Sciatic nerve (tissue), 2 donors: ENCODE measurements at regions not wholly inside any gene's neighbourhood (a gene's known extent, or its start where the extent isn't known, plus 50 kb on each side); places are given as distances from the start of the nearest gene placed in this dataset.
"Not testable (repeated sequence)": the region's sequence is repeated elsewhere in the genome, so short reads cannot be mapped to it uniquely, and the experiment has no call there.

Experiments
- ATAC-seq: fragments of 200-7000 bp; cut with Tn5 transposase; one replicate; pipeline ENCODE4 v1.9.1; 2020; ENCODE audit warnings: mild to moderate bottlenecking, moderate library complexity
- DNase-seq: peaks from one replicate; pipeline ENCODE4 v3.0.0-alpha.2; 2020; ENCODE audit warnings: low spot score
- intact Hi-C: fragments of 100-400 bp; cut with DNase I; formaldehyde crosslinking; loops from one replicate; pipeline ENCODE4 v1.14.2; 2022
- donor health status: DM: no; HTN: no; CAD: no.
- donor health status: DM: no; HTN: no; CAD: no.

DNA sequence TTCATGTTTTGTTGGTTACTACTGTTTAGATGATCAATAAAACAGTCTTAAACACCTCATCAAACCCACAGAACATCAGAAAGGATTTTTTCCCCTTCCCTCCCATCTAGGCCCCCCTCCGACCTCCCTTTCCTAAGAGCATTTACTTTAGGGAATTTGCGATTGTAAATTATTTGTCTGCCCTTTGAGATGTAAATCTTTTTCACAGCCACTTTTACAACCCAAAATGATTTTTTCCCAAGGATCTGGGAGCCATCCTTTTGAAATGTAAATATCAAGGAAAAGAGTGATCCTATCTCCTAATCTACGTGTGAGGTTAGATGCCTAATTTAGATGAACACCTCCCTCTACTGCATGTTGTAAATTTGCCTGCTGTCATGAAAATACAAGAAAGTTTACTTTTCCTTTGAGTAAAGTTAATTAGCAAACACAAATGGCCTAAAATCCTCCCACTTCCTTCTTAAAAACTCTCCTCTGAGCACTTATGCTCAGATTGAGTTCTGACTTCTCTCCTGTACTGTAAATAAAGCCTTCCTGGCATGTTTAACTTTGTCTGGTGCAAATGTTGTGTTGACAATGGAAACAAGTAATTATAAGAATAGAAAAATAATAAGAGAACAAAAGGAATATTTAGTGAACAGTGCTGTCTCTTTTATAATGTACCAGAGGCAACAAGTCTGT, 1646.9 kb upstream of the SPRY2 start:
- no peak for DNase-seq
- intact Hi-C loops: no loop called here
- ATAC-seq: no peak

DNA sequence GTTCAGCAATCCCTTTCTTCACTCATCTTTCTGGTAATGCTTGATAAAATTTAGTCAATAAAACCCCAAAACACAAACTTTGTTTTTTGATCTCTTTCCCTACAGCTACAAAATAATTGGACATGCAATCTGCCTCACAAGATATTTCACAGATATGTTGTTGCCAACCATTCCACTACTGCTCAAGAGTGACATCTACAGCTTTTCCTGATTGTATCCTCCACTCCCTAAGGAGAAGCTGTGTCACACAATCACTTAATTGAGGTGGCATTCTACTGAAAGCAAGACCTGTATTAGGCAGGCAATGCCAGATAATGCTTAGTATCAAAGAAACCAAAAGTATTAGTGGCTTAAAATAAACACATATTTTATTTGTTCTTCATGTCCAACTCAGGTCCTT, 1646.2 kb upstream of the SPRY2 start:
- intact Hi-C loops: no loop called here
- no peak for ATAC-seq
- DNase-seq: no peak

GRCh38 chr13:81986308-81986707, 1645.4 kb upstream of the SPRY2 start:
- intact Hi-C loops: no loop called here

DNA sequence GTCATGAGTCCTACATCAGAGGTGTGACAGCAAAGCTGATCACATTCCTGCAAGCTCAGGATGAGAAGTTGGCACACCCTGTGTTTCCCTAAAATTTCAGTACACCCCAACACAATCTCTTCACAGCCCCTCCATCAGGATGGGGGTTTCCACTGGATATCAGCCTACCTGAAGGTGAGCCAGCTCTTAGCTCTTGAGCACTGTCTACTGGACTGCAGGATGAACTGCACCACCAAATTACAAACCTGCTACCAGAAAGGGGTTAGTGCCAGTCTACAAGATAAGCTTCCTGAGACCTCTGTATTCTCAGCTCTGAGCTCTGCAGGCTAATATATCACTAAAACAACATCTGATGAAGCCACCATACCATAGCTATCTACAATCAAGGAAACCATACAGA, 1616.2 kb upstream of the SPRY2 start:
- DNase-seq: no peak
- ATAC-seq: no peak
- intact Hi-C loops: no loop called here

More at GRCh38 chr13:81986308-81986707, 1645.4 kb upstream of the SPRY2 start:
- no peak for ATAC-seq
- DNase-seq: no peak

DNA sequence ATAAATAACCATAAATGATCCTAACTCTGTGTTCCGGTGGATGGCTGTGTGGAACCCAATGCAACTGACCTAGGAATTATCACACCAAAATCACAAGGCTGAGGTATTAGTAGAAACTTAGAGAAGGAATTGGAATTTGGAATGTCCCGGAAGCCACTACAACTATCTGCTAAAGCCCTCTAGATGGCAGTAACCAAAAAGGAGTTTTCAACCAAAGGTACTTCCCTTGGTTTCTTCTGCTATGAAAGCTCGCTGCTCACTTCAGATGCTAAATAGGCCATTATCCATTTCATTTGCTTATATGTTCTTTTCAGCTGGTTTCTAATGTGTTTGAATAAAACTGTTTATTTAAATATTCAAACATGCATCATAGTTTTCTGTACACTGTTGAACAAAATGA, 1589.1 kb upstream of the SPRY2 start:
- no peak for DNase-seq
- ATAC-seq: no peak
- intact Hi-C loops: no loop called here

DNA sequence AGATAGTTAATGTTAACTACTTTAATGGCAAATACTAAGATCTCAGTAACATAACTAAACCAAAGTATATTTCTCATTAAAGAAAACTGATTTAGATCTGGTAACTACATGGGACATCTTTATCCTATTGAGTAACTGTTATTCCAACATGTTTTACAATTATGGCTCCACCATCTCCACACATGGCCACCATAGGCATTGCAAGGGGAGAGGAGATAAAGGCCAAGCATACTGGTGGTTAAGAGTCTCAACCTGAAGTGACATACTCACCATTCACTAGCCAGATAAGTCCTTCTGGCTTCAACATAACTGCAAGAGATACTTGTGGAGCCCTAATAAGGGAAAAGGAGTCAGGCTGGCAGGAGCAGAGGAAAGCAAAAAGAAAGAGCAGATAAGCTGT, 1586.4 kb upstream of the SPRY2 start:
- intact Hi-C loops: no loop called here
- ATAC-seq: no peak
- no peak for DNase-seq

DNA sequence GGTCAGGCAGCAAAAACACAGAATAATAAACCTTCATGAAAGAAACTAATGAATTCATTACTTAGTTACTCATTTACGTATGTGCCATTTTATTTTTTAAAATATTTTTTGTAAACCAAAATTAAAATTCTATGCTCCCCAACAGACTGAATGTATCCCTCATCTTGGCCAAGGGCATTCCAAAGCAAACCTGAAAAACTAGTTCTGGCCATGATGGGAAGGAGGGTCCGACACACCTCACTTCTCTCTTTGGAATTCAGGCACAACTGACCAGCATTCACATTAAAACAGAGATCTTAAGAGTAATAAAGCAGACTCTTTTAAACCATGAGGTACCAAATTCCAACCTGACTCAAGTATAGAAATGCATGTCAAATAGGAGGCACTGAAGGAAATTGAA, 1576.9 kb upstream of the SPRY2 start:
- ATAC-seq (no peak), DNase-seq (no peak)
- intact Hi-C loops: no loop called here

DNA sequence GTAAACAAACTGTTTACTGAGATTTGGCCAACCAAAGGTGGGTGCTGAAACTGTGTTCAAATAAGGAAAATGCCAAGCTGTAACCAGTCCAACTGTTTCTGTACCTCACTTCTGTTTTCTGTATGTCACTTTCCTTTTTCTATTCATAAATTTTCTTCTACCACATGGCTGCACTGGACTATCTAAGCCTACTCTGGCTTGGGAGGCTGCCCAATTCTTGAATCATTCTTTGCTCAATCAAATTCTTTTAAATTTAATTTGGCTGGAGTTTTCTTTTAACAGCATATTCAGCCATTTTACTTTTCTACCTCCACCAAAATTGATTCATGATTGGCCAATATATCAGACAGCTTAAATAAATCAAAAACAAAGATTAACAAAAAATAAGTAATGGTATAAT, 1575.5 kb upstream of the SPRY2 start:
- ATAC-seq: no peak
- no peak for DNase-seq
- intact Hi-C loops: no loop called here

GRCh38 chr13:81907787-81908372, 1567.0 kb upstream of the SPRY2 start:
- intact Hi-C loops: no loop called here
- ATAC-seq: no peak
- no peak for DNase-seq

- ATAC-seq (peak; percentile 15), DNase-seq (no peak)
- intact Hi-C loops: no loop called here
These were observed 1547.9 kb upstream of the SPRY2 start for GRCh38 chr13:81888855-81889254.

- ATAC-seq: no peak
- intact Hi-C loops: no loop called here
- DNase-seq: no peak
These were observed 1534.0 kb upstream of the SPRY2 start for GRCh38 chr13:81874681-81875661.

- ATAC-seq: no peak
- no peak for DNase-seq
- intact Hi-C loops: no loop called here
These were observed 1533.3 kb upstream of the SPRY2 start for GRCh38 chr13:81874253-81874652.

DNA sequence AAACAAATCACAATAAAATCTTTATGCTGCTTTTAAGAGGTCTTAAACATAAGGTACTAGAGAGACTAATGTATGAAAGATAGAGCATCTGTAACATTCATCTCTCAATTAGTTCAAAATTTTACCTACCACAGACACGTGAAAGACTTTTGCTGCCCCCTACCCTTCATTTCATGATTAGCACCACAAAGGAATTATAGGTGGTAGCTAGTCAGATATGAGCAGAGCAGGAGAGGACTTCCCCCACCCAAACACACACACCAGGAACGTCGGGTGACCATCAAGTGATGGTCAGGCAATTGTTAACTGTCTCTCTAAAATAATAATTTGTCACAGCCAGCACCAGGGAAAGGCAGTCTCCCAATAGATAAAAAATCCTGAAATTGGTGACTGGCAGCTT, 1531.7 kb upstream of the SPRY2 start:
- ATAC-seq (no peak), DNase-seq (no peak)
- intact Hi-C loops: no loop called here

DNA sequence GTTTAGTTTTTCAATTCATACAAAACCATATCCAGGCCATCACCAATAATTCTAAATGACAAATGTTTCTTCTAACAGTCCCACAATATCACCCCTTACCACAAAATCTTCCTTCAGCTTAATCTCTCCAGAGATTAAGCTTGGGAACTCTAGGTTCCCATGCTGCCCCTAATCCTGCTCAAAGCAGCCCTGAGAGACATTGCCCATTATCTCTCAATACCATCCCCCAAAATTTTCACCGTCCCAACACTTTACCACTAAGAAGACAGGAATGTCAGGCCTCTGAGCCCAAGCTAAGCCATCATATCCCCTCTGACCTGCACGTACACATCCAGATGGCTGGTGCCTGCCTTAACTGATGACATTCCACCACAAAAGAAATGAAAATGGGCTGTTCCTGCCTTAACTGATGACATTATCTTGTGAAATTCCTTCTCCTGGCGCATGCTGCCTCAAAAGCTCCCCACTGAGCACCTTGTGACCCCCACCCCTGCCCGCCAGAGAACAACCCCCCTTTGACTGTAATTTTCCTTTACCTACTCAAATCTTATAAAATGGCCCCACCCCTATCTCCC, 1530.9 kb upstream of the SPRY2 start:
- intact Hi-C loops, DNase-seq, ATAC-seq: not testable (repeated sequence)

DNA sequence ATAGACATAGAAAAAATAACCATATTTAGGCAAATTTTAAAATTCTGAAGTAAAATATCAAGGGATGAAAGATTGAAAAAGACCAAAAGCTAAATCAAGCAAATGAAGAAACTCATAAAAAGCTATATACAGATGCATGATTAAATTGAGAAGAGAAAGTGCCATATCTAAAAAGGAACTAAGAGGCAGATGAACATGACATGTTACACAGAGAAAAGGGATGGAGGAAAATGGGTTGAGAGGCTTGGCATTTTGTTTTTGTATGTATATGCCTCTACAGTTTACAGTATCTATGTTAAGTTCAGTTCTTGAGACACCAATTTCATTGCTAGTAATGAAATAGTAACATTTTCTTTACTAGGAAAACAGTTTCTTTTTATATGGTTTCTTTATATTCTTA, 1507.4 kb upstream of the SPRY2 start:
- intact Hi-C loops: no loop called here
- DNase-seq: no peak
- ATAC-seq: no peak

DNA sequence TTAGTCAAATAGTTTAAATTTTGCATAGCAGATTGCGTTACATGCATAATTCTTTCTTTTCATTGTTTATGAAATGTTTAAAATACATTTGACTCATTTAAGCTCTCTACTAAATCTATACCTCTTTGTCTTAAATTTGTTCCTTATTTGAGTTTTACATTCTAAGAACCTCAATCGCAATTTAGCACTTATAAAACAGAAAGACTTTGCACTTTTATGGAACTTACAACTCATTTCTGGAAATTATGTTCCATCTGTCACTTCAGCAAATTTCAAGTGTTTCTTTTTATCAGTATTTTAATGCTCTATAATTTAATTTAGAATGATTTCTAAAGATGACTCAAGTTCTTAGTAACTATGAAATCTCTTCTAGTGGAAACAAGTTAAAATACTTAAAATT, 1505.8 kb upstream of the SPRY2 start:
- intact Hi-C loops: no loop called here
- ATAC-seq: no peak
- DNase-seq: no peak

- ATAC-seq: no peak
- no peak for DNase-seq
- intact Hi-C loops: no loop called here
These were observed 1480.3 kb upstream of the SPRY2 start for GRCh38 chr13:81821259-81821658.

- no peak for ATAC-seq
- intact Hi-C loops: no loop called here
- no peak for DNase-seq
These were observed 1459.5 kb upstream of the SPRY2 start for GRCh38 chr13:81800433-81800832.

GRCh38 chr13:81795710-81796109, 1454.8 kb upstream of the SPRY2 start:
- no peak for DNase-seq
- intact Hi-C loops: no loop called here
- ATAC-seq: no peak

DNA sequence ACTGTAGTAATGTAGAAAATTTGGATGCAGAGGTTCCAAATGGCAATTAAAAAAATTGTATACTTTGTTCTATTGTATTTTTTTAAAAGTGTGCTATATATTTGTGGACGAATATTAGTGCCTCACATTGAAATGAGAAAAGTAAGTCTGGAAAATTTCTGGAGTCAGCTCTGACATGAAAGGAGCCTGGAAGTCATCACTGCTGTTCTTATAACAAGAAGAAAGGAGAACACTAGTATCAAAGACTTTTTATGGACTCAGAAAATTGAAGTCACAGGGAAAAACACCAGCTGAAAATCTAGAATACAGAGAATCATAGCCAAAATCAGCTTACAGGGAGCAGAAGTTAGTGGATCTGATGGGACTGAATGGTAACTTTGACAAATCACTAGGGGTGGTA, 1450.7 kb upstream of the SPRY2 start:
- DNase-seq (no peak), ATAC-seq (no peak)
- intact Hi-C loops: no loop called here
